Heart left ventricle (tissue), 16 donors: ENCODE measurements at regions not wholly inside any gene's neighbourhood (a gene's known extent, or its start where the extent isn't known, plus 50 kb on each side); places are given as distances from the start of the nearest gene placed in this dataset.

Experiments
- ATAC-seq, 4 donors: fragments of 200-7000 bp; cut with Tn5 transposase; one replicate each; pipeline ENCODE4 v1.9.1; 2020 to 2022; ENCODE audit warnings: moderate library complexity in 4 of 4, mild to moderate bottlenecking in 3 of 4, moderate number of reproducible peaks in 1 of 4
- DNase-seq, 5 donors: peaks; one replicate each; pipeline ENCODE4 v3.0.0-alpha.2; 2020
- H3K27ac ChIP-seq, 12 donors: fragments of 200-600 bp; sonication (generic) in 4 of 12; one replicate each; pipeline versions ENCODE4 v1.5.0 to v1.8.0; 2016 to 2022; ENCODE audit warnings: mild to moderate bottlenecking in 2 of 12
- H3K27me3 ChIP-seq, 9 donors: fragments of 200-600 bp; sonication (generic) in 2 of 9; one replicate each; pipeline versions ENCODE4 v1.5.1 to v1.8.0; 2016 to 2022; ENCODE audit warnings: mild to moderate bottlenecking in 3 of 9
- H3K36me3 ChIP-seq, 9 donors: fragments of 200-600 bp; sonication (generic) in 2 of 9; one replicate each; pipeline versions ENCODE4 v1.5.0 to v1.8.0; 2018 to 2022; ENCODE audit warnings: mild to moderate bottlenecking in 2 of 9
- H3K4me1 ChIP-seq, 12 donors: fragments of 200-600 bp; sonication (generic) in 4 of 12; one replicate each; pipeline versions ENCODE4 v1.5.0 to v1.8.0; 2016 to 2022; ENCODE audit warnings: mild to moderate bottlenecking in 3 of 12
- H3K4me3 ChIP-seq, 12 donors: fragments of 200-600 bp; sonication (generic) in 4 of 12; one replicate each; pipeline versions ENCODE4 v1.5.0 to v1.8.0; 2017 to 2022; ENCODE audit warnings: mild to moderate bottlenecking in 9 of 12, moderate library complexity in 4 of 12
- H3K9me3 ChIP-seq, 12 donors: fragments of 200-600 bp; sonication (generic) in 4 of 12; one replicate each; pipeline versions ENCODE4 v1.5.0 to v1.8.0; 2016 to 2022; ENCODE audit warnings: mild to moderate bottlenecking in 1 of 12
- POLR2A ChIP-seq, 2 donors: fragments of 450-650 bp; IDR thresholded peaks; one replicate each; pipeline ENCODE4 v1.6.1; 2017; ENCODE audit warnings: antibody characterized with exemption in 2 of 2, mild to moderate bottlenecking in 2 of 2, moderate library complexity in 2 of 2
- WGBS, 4 donors: extraction: QIAGEN DNeasy Blood & Tissue Kit in 2 of 4; methylation state at CpG; one replicate each; pipeline versions ENCODE4 v1.1.5 to v1.1.7; 2013 to 2018; 5-methylcytosine and 5-hydroxymethylcytosine counted together
- intact Hi-C, 10 donors: fragments of 100-400 bp; cut with DNase I; formaldehyde crosslinking; loops; one replicate each; pipeline versions ENCODE4 v1.11.1 to v1.14.2; 2022
- TF ChIP-seq, protein P1 (sequence below), 12 donors: fragments of 200-600 bp; sonication (generic) in 4 of 12; IDR thresholded peaks; one replicate each; pipeline versions ENCODE4 v1.5.0 to v1.8.0; 2018 to 2022; ENCODE audit warnings: antibody characterized with exemption in 12 of 12, mild to moderate bottlenecking in 5 of 12
- donor health status: ischemic (EF 13 %, LVEDD 7.1; RV severe dilation, severe dysfunction).
- donor health status: healthy with polysubstance abuse.
- donor health status: DM: no; HTN: yes; CAD: no.
- donor health status: DM: no; HTN: no; CAD: no.
- donor health status: ischemic (EF 25% LVEDD 6.9; RV normal size, moderate dysfunction).
- donor health status: ischemic (EF 25% LVEDD 5.7; RV mildly dilated, moderate dysfunction).
- donor health status: healthy.
- donor health status: DM: yes; HTN: yes; CAD: no.
- donor health status: ischemic (EF 35%, LVEDD 5.7; RV mildly dilated, moderate dysfunction).
- donor health status: nonischemic (EF 11% LVEDD 7.7; RV severe dilation, severe dysfunction).
- donor health status: DM: yes; HTN: yes; CAD: no.
- donor health status: PGD.
- donor health status: ischemic (EF 29% LVEDD 5.4; RV normal size, mild dysfunction).
- donor health status: nonischemic (EF 23%, LVEDD 6.1; RV moderate dilation, normal function).

DNA sequence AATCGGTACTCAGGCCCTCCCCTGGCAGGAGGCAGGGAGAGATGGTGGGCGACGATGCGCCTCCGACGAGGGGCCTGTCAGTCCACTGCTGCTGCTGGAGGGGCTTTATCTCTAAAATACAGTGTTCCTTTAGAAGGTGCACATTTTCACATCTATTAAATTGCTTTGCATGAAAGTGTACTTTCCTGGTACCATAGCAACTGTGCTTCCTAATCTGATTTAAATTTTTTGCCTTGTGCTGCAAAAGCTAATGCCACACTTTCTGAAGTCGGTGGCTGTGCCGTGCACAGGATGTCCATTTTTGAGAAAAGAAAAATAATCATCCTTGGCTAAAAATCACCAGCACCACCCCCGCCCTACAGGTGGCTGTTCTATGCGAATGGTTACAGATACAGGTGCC, 262.0 kb upstream of the CDH4 start:
- H3K36me3 ChIP-seq: no peaks in the 10 kb centered on the region
- peaks cover 0 to 19% (median 0%) of the 10 kb centered on the region in 9 donors for H3K27me3 ChIP-seq
- DNase-seq (no peak), ATAC-seq (no peak)
- no peak overlapping the region for H3K27ac ChIP-seq
- no peaks in the 10 kb centered on the region for H3K4me1 ChIP-seq
- TF ChIP-seq POLR2A (IDR thresholded peaks at IDR 0.05): no peak
- TF ChIP-seq, protein P1, sequence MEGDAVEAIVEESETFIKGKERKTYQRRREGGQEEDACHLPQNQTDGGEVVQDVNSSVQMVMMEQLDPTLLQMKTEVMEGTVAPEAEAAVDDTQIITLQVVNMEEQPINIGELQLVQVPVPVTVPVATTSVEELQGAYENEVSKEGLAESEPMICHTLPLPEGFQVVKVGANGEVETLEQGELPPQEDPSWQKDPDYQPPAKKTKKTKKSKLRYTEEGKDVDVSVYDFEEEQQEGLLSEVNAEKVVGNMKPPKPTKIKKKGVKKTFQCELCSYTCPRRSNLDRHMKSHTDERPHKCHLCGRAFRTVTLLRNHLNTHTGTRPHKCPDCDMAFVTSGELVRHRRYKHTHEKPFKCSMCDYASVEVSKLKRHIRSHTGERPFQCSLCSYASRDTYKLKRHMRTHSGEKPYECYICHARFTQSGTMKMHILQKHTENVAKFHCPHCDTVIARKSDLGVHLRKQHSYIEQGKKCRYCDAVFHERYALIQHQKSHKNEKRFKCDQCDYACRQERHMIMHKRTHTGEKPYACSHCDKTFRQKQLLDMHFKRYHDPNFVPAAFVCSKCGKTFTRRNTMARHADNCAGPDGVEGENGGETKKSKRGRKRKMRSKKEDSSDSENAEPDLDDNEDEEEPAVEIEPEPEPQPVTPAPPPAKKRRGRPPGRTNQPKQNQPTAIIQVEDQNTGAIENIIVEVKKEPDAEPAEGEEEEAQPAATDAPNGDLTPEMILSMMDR (IDR thresholded peaks at IDR 0.05): no peak
- 68 to 78% (median 71%) methylated on average over 10 of the region's 10 CpGs for WGBS, 4 donors
- H3K4me3 ChIP-seq: no peak overlapping the region
- intact Hi-C loops: no loop called here
- H3K9me3 ChIP-seq: peaks cover 0 to 2% (median 0%) of the 10 kb centered on the region in 12 donors

DNA sequence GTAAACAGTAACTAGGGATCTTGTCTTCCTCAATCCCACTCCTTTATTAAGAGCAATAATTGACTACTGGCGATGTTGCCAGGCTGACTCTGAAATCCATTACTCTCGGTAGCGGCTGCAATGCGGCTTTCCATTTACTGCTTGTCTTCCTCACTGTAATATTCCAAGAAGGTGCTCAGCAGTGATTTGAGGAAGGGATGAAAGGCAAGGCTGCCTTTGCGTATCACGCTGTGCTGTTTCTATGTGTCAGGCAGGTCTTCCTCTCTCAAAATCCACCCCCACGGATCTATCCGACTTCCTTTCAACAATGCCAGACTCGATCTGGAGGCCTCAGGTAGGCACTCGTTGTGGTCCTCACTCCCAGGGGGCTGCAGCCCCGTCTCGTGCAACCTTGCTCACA, 261.4 kb upstream of the CDH4 start:
- TF ChIP-seq, protein P1 (IDR thresholded peaks at IDR 0.05): no peak
- TF ChIP-seq POLR2A (IDR thresholded peaks at IDR 0.05): no peak
- Histone ChIP-seq H3K36me3 (no peaks in the 10 kb centered on the region), H3K27ac (no peak overlapping the region), H3K4me1 (no peaks in the 10 kb centered on the region), H3K27me3 (peaks cover 0 to 22% (median 0%) of the 10 kb centered on the region in 9 donors), H3K9me3 (peaks cover 0 to 2% (median 0%) of the 10 kb centered on the region in 12 donors), H3K4me3 (no peak overlapping the region)
- intact Hi-C loops: no loop called here
- no peak for DNase-seq
- ATAC-seq: no peak
- 81 to 85% (median 83%) methylated on average over 12 of the region's 12 CpGs for WGBS, 4 donors

GRCh38 chr20:60993433-60994044, 258.5 kb upstream of the CDH4 start:
- 63 to 74% (median 67%) methylated on average over 9 of the region's 9 CpGs for WGBS, 4 donors
- intact Hi-C loops: no loop called here
- no peak overlapping the region for H3K27ac ChIP-seq
- ATAC-seq (no peak), DNase-seq (no peak)
- peaks cover 0 to under 1% (median 0%) of the 10 kb centered on the region in 12 donors for H3K9me3 ChIP-seq
- H3K36me3 ChIP-seq: no peaks in the 10 kb centered on the region
- no peaks in the 10 kb centered on the region for H3K4me1 ChIP-seq
- H3K27me3 ChIP-seq: peaks cover 0 to 27% (median 0%) of the 10 kb centered on the region in 9 donors
- no peak overlapping the region for H3K4me3 ChIP-seq
- TF ChIP-seq, protein P1 (IDR thresholded peaks at IDR 0.05): no peak
- TF ChIP-seq POLR2A (IDR thresholded peaks at IDR 0.05): no peak

DNA sequence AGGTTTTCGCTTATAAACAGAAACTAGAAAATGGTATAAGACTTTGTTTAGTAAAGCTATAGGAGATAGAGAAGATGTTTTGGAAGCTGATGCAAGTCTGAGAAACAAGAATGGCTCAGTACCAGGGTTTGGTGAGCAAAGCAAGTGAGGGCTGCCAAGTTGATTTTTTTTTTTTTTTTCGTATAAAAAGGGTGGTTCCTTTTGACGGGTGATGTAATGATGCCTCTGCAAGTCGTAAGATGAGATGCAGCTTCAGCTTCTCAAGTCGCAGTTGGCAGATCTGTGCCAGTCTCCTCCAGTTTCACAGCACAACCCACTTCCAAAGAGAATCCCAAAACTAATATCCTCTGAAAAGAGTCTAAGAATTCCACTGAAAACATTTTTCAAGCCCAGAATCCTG, 252.8 kb upstream of the CDH4 start:
- WGBS, 4 donors: 60 to 69% (median 65%) methylated on average over 5 of the region's 5 CpGs
- no peak overlapping the region for H3K4me3 ChIP-seq
- intact Hi-C loops: no loop called here
- no peak for ATAC-seq
- no peak for DNase-seq
- TF ChIP-seq, protein P1 (IDR thresholded peaks at IDR 0.05): no peak
- TF ChIP-seq POLR2A (IDR thresholded peaks at IDR 0.05): no peak
- peaks cover 0 to 20% (median 0%) of the 10 kb centered on the region in 9 donors for H3K27me3 ChIP-seq
- H3K36me3 ChIP-seq: no peaks in the 10 kb centered on the region
- H3K4me1 ChIP-seq: no peaks in the 10 kb centered on the region
- no peaks in the 10 kb centered on the region for H3K9me3 ChIP-seq
- no peak overlapping the region for H3K27ac ChIP-seq
